ENCODE measurements at regions not wholly inside any gene's neighbourhood (a gene's known extent, or its start where the extent isn't known, plus 50 kb on each side); places are given as distances from the start of the nearest gene placed in this dataset.
"Not testable (repeated sequence)": the region's sequence is repeated elsewhere in the genome, so short reads cannot be mapped to it uniquely, and the experiment has no call there.

DNA sequence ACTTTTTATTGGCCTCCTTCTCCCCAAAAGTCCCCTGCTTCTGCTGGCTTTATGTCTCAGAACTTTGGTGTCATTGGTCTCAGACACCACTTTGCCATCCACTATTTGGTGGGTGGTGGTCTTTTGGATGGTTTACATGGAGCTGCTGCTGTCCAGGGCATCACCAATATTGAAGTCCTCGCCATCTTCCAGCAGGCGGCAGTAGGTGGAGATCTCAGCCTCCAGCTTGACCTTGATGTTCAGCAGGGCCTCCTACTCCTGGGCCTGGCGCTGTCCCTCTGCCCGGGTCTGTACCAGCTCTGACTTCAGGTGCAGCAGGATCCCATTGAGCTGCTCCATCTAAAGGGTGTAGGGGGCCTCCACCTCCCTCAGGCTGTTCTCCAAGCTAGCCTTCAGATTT is 148.4 kb upstream of the FOXA2 start:
- DNase-seq (ENCODE audit: low spot score, unreplicated experiment), result no peak
- Mint-ChIP-seq H3K9me3 (ENCODE audit: low read depth) (peaks cover 12% of the 10 kb centered on the region), H3K4me1 (ENCODE audit: low read depth) (no peaks in the 10 kb centered on the region), H3K36me3 (ENCODE audit: insufficient read depth) (no peaks in the 10 kb centered on the region), H3K27me3 (peaks cover 6% of the 10 kb centered on the region), H3K4me3 (ENCODE audit: low read depth) (no peak overlapping the region), H3K27ac (no peak overlapping the region)
- TF ChIP-seq, protein P1, sequence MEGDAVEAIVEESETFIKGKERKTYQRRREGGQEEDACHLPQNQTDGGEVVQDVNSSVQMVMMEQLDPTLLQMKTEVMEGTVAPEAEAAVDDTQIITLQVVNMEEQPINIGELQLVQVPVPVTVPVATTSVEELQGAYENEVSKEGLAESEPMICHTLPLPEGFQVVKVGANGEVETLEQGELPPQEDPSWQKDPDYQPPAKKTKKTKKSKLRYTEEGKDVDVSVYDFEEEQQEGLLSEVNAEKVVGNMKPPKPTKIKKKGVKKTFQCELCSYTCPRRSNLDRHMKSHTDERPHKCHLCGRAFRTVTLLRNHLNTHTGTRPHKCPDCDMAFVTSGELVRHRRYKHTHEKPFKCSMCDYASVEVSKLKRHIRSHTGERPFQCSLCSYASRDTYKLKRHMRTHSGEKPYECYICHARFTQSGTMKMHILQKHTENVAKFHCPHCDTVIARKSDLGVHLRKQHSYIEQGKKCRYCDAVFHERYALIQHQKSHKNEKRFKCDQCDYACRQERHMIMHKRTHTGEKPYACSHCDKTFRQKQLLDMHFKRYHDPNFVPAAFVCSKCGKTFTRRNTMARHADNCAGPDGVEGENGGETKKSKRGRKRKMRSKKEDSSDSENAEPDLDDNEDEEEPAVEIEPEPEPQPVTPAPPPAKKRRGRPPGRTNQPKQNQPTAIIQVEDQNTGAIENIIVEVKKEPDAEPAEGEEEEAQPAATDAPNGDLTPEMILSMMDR (IDR thresholded peaks at IDR 0.05; ENCODE audit: unreplicated experiment), result no peak

DNA sequence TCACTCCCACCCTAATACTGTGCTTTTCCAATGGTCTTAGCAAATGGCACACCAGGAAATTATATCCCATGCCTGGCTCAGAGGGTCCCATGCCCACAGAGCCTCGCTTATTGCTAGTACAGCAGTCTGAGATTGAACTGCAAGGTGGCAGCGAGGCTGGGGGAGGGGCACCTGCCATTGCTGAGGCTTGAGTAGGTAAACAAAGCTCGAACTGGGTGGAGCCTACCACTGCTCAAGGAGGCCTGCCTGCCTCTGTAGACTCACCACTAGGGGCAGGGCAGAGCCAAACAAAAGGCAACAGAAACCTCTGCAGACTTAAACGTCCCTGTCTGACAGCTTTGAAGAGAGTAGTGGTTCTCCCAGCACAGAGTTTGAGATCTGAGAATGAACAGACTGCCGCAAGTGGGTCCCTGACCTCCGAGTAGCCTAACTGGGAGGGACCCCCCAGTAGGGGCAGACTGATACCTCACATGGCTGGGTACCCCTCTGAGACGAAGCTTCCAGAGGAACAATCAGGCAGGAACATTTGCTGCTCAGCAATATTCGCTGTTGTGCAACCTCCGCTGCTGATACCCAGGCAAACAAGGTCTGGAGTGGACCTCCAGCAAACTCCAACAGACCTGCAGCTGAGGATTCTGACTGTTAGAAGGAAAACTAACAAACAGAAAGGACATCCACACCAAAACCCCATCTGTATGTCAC is 150.7 kb upstream of the FOXA2 start:
- not testable (repeated sequence) for H3K4me1 Mint-ChIP-seq (ENCODE audit: low read depth); H3K27me3 Mint-ChIP-seq; H3K36me3 Mint-ChIP-seq (ENCODE audit: insufficient read depth); DNase-seq (ENCODE audit: low spot score, unreplicated experiment); H3K27ac Mint-ChIP-seq; H3K4me3 Mint-ChIP-seq (ENCODE audit: low read depth)
- TF ChIP-seq, protein P1 (IDR thresholded peaks at IDR 0.05; ENCODE audit: unreplicated experiment), result peak; percentile 54
- H3K9me3 Mint-ChIP-seq (ENCODE audit: low read depth), result peaks cover 16% of the 10 kb centered on the region

DNA sequence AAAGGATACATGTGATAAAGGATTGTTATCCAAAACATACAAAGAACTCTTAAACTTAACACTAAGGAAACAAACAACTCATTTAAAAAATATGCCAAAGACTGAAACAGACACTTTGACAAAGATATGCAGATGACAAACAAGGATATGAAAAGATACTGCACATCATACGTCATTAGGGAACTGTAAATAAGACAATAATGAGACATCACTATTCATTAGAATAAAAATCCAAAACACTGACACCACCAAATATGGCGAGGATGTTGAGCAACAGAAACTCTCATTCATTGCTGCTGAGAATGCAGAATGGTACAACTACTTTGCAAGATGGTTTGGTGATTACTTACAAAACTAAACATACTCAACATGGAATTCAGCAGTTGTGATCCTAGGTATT is 156.5 kb upstream of the FOXA2 start:
- DNase-seq (ENCODE audit: low spot score, unreplicated experiment), result no peak
- Mint-ChIP-seq H3K27ac (no peak overlapping the region), H3K4me3 (ENCODE audit: low read depth) (no peak overlapping the region), H3K27me3 (peaks cover 3% of the 10 kb centered on the region), H3K4me1 (ENCODE audit: low read depth) (no peaks in the 10 kb centered on the region), H3K36me3 (ENCODE audit: insufficient read depth) (no peaks in the 10 kb centered on the region), H3K9me3 (ENCODE audit: low read depth) (peaks cover 9% of the 10 kb centered on the region)
- TF ChIP-seq, protein P1 (IDR thresholded peaks at IDR 0.05; ENCODE audit: unreplicated experiment), result no peak

DNA sequence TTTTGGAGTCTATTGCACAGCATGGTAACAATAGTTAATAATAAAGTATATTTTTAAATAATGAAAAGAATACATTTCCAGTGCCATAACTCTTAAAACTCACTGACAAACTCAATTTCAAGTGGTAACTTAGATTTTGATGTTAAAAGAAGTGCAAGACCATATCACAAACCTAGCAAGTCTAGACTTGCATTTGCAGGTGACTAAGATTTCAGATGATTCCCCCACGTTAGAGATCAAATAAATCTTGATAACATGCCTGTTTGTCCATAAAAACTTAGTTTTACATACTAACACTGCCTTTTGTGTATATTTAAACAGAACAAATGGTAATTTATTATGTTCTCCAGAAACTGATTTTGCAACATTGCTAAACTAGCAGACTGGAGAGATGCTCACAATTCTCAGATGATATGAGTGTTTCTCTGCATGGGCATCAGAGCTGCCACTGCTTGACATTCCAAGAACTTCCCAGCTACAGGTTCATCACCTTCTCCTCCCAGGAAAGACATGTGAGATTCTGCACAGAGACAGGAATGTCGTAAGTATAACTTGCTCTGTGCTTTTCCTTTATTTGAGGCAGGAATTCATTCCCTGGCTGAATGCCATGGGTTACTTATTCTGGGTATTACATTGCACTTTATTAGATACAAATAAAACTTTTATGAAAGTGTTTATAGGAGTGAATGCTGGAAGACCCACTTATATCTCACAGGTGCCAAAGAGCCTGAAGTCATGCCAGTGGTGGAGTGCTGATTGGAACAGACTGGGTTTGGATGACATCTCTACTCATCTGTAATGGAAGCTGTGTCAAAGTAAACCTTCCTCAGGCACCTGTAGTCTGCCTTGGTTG is 160.2 kb upstream of the FOXA2 start:
- TF ChIP-seq, protein P1 (IDR thresholded peaks at IDR 0.05; ENCODE audit: unreplicated experiment), result no peak
- Mint-ChIP-seq H3K27ac (no peak overlapping the region), H3K4me3 (ENCODE audit: low read depth) (no peak overlapping the region), H3K27me3 (peaks cover 3% of the 10 kb centered on the region), H3K36me3 (ENCODE audit: insufficient read depth) (no peaks in the 10 kb centered on the region), H3K4me1 (ENCODE audit: low read depth) (no peaks in the 10 kb centered on the region), H3K9me3 (ENCODE audit: low read depth) (no peaks in the 10 kb centered on the region)
- no peak for DNase-seq (ENCODE audit: low spot score, unreplicated experiment)

DNA sequence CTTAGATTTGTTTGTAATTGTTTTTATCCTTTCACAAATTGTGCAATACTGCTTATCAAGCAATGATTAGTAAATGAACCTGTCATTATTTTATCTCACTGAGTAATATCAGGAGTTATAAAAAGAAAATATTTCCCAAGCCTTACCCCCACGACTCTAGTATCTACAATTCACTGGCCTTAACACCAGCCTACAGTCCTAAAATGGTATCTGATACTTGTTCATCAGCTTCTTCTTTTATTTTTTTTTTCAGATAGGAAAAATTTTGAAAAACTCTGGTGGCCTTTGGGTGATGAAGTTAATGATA is 160.8 kb upstream of the FOXA2 start:
- Mint-ChIP-seq H3K27me3 (peaks cover 3% of the 10 kb centered on the region), H3K9me3 (ENCODE audit: low read depth) (no peaks in the 10 kb centered on the region), H3K36me3 (ENCODE audit: insufficient read depth) (no peaks in the 10 kb centered on the region), H3K4me3 (ENCODE audit: low read depth) (no peak overlapping the region), H3K4me1 (ENCODE audit: low read depth) (no peaks in the 10 kb centered on the region), H3K27ac (no peak overlapping the region)
- DNase-seq (ENCODE audit: low spot score, unreplicated experiment), result no peak
- TF ChIP-seq, protein P1 (IDR thresholded peaks at IDR 0.05; ENCODE audit: unreplicated experiment), result no peak
